Fibroblast of skin of left biceps (primary cell): ENCODE measurements at regions not wholly inside any gene's neighbourhood (a gene's known extent, or its start where the extent isn't known, plus 50 kb on each side); places are given as distances from the start of the nearest gene placed in this dataset.
"Not testable (repeated sequence)": the region's sequence is repeated elsewhere in the genome, so short reads cannot be mapped to it uniquely, and the experiment has no call there.

ENCODE experiments used
- DNase-seq, 2 experiments: peaks; one replicate each; pipeline ENCODE4 v3.0.0-alpha.2; 2013; ENCODE audit warnings: low read depth in 2 of 2

GRCh38 chr1:224061436-224061835, 52.5 kb upstream of the FBXO28 start:
- no peak for DNase-seq

- no peak for DNase-seq
These were observed 53.9 kb upstream of the FBXO28 start for GRCh38 chr1:224059897-224060427.

- no peak for DNase-seq
These were observed 55.6 kb upstream of the FBXO28 start for GRCh38 chr1:224058303-224058702.

GRCh38 chr1:224057461-224058199, 56.3 kb upstream of the FBXO28 start:
- DNase-seq, result no peak

- no peak for DNase-seq
These were observed 59.3 kb upstream of the FBXO28 start for GRCh38 chr1:224054611-224055010.

GRCh38 chr1:224054012-224054411, 59.9 kb upstream of the FBXO28 start:
- no peak for DNase-seq

- DNase-seq, result no peak
These were observed 60.5 kb upstream of the FBXO28 start for GRCh38 chr1:224053456-224053855.

GRCh38 chr1:224052772-224053171, 61.1 kb upstream of the FBXO28 start:
- no peak for DNase-seq

- not testable (repeated sequence) for DNase-seq
These were observed 62.1 kb upstream of the FBXO28 start for GRCh38 chr1:224051782-224052181.

- no peak for DNase-seq
These were observed 62.9 kb upstream of the FBXO28 start for GRCh38 chr1:224051086-224051406.

- no peak for DNase-seq
These were observed 66.4 kb upstream of the FBXO28 start for GRCh38 chr1:224047538-224047937.

GRCh38 chr1:224045556-224045955, 68.4 kb upstream of the FBXO28 start:
- DNase-seq, result no peak

- no peak for DNase-seq
These were observed 69.5 kb upstream of the FBXO28 start for GRCh38 chr1:224044420-224044819.

- DNase-seq, result no peak
These were observed 71.3 kb upstream of the FBXO28 start for GRCh38 chr1:224042557-224043118.

GRCh38 chr1:224041032-224041431, 72.9 kb upstream of the FBXO28 start:
- DNase-seq, result no peak

GRCh38 chr1:224040423-224040822, 73.5 kb upstream of the FBXO28 start:
- DNase-seq, result not testable (repeated sequence)

GRCh38 chr1:224040006-224040405, 73.9 kb upstream of the FBXO28 start:
- not testable (repeated sequence) for DNase-seq

- not testable (repeated sequence) for DNase-seq
These were observed 75.1 kb upstream of the FBXO28 start for GRCh38 chr1:224038832-224039231.

- not testable (repeated sequence) for DNase-seq
These were observed 76.5 kb upstream of the FBXO28 start for GRCh38 chr1:224037362-224037761.

- DNase-seq, result not testable (repeated sequence)
These were observed 81.2 kb upstream of the FBXO28 start for GRCh38 chr1:224032608-224033276.

- DNase-seq, result not testable (repeated sequence)
These were observed 81.9 kb upstream of the FBXO28 start for GRCh38 chr1:224031986-224032385.

GRCh38 chr1:224030257-224030656, 83.7 kb upstream of the FBXO28 start:
- DNase-seq, result not testable (repeated sequence)
